HL-60 (cell line): ENCODE measurements at regions not wholly inside any gene's neighbourhood (a gene's known extent, or its start where the extent isn't known, plus 50 kb on each side); places are given as distances from the start of the nearest gene placed in this dataset.

ENCODE experiments used
- DNase-seq, 2 experiments: peaks; one replicate each; pipeline ENCODE4 v3.0.0-alpha.2; 2010 to 2020; ENCODE audit warnings: low read depth in 1 of 2, low spot score in 1 of 2
- H3K27ac ChIP-seq: fragments of 250-450 bp; sonication (Bioruptor Pico); replicated peaks from 2 replicates; pipeline ENCODE4 v1.5.1; 2020; ENCODE audit warnings: mild to moderate bottlenecking, moderate library complexity
- H3K27me3 ChIP-seq: fragments of 250-450 bp; sonication (Bioruptor Pico); 2 replicates; pipeline ENCODE4 v1.5.1; 2021; ENCODE audit warnings: mild to moderate bottlenecking, moderate library complexity; ENCODE audit not compliant: insufficient read depth, poor library complexity, severe bottlenecking
- H3K4me3 ChIP-seq: replicated peaks from 2 replicates; pipeline ENCODE4 v1.5.1; 2011; ENCODE audit warnings: mild to moderate bottlenecking, control low read depth, low read length; ENCODE audit not compliant: insufficient read depth
- CTCF ChIP-seq: IDR thresholded peaks from one replicate; pipeline ENCODE4 v1.5.1; 2011; ENCODE audit warnings: low read length, control low read depth, inconsistent platforms; ENCODE audit not compliant: insufficient read depth
- GABPA ChIP-seq: IDR thresholded peaks from 2 replicates; pipeline ENCODE4 v1.6.1; 2012; ENCODE audit warnings: low read depth
- POLR2AphosphoS5 ChIP-seq: IDR thresholded peaks from 2 replicates; pipeline ENCODE4 v1.6.1; 2012; ENCODE audit warnings: low read depth
- SPI1 ChIP-seq: IDR thresholded peaks from 2 replicates; pipeline ENCODE4 v1.6.1; 2012; ENCODE audit warnings: low read depth, mild to moderate bottlenecking, borderline replicate concordance
- TF ChIP-seq, protein P1 (sequence below): IDR thresholded peaks from 2 replicates; pipeline ENCODE4 v1.6.1; 2012; ENCODE audit warnings: low read depth; ENCODE audit not compliant: insufficient replicate concordance

GRCh38 chr4:101458473-101458872 is 111.1 kb upstream of the PPP3CA start:
- DNase-seq = no peak
- TF ChIP-seq POLR2AphosphoS5 (no peak), SPI1 (no peak)
- TF ChIP-seq, protein P1, sequence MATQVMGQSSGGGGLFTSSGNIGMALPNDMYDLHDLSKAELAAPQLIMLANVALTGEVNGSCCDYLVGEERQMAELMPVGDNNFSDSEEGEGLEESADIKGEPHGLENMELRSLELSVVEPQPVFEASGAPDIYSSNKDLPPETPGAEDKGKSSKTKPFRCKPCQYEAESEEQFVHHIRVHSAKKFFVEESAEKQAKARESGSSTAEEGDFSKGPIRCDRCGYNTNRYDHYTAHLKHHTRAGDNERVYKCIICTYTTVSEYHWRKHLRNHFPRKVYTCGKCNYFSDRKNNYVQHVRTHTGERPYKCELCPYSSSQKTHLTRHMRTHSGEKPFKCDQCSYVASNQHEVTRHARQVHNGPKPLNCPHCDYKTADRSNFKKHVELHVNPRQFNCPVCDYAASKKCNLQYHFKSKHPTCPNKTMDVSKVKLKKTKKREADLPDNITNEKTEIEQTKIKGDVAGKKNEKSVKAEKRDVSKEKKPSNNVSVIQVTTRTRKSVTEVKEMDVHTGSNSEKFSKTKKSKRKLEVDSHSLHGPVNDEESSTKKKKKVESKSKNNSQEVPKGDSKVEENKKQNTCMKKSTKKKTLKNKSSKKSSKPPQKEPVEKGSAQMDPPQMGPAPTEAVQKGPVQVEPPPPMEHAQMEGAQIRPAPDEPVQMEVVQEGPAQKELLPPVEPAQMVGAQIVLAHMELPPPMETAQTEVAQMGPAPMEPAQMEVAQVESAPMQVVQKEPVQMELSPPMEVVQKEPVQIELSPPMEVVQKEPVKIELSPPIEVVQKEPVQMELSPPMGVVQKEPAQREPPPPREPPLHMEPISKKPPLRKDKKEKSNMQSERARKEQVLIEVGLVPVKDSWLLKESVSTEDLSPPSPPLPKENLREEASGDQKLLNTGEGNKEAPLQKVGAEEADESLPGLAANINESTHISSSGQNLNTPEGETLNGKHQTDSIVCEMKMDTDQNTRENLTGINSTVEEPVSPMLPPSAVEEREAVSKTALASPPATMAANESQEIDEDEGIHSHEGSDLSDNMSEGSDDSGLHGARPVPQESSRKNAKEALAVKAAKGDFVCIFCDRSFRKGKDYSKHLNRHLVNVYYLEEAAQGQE = peak; percentile 69
- Histone ChIP-seq H3K4me3 (no peak overlapping the region), H3K27ac (no peak overlapping the region), H3K27me3 (no peaks in the 10 kb centered on the region)

- Histone ChIP-seq H3K27ac (no peak overlapping the region), H3K27me3 (no peaks in the 10 kb centered on the region), H3K4me3 (no peak overlapping the region)
- DNase-seq = no peak
- TF ChIP-seq GABPA = no peak
- TF ChIP-seq POLR2AphosphoS5 = no peak
- no peak for TF ChIP-seq SPI1
- TF ChIP-seq, protein P1 = no peak
- no peak for TF ChIP-seq CTCF
Measured at GRCh38 chr4:101451086-101451485, 103.8 kb upstream of the PPP3CA start.

- TF ChIP-seq GABPA (no peak), POLR2AphosphoS5 (no peak), SPI1 (no peak), CTCF (no peak)
- TF ChIP-seq, protein P1 = no peak
- no peak for DNase-seq
- Histone ChIP-seq H3K27me3 (no peaks in the 10 kb centered on the region), H3K4me3 (no peak overlapping the region), H3K27ac (no peak overlapping the region)
Measured at GRCh38 chr4:101441446-101441845, 94.1 kb upstream of the PPP3CA start.

- DNase-seq = no peak
- Histone ChIP-seq H3K4me3 (no peak overlapping the region), H3K27ac (no peak overlapping the region), H3K27me3 (no peaks in the 10 kb centered on the region)
- TF ChIP-seq CTCF (no peak), POLR2AphosphoS5 (no peak), GABPA (no peak), SPI1 (no peak)
- TF ChIP-seq, protein P1 = no peak
Measured at GRCh38 chr4:101439926-101440325, 92.6 kb upstream of the PPP3CA start.
